ENCODE measurements at regions not wholly inside any gene's neighbourhood (a gene's known extent, or its start where the extent isn't known, plus 50 kb on each side); places are given as distances from the start of the nearest gene placed in this dataset.

GRCh38 chr9:111163716-111164389 lies 125.6 kb upstream of the LPAR1 start:
- intact Hi-C loops (cut with DNase I), result no loop called here
- H3K4me3 ChIP-seq, result no peak overlapping the region
- 40% methylated on average over 5 of the region's 5 CpGs for WGBS (ENCODE audit: insufficient coverage, low coverage, low lambda C conversion rate, missing lambda C conversion rate)
- TF ChIP-seq POLR2A (IDR thresholded peaks at IDR 0.05) (no peak), CTCF (IDR thresholded peaks at IDR 0.05) (no peak)
- DNase-seq, result no peak
- peak in 2 of 4 donors; percentile 41 to 56 for ATAC-seq
- H3K4me1 ChIP-seq, result no peaks in the 10 kb centered on the region
- no peaks in the 10 kb centered on the region for H3K9me3 ChIP-seq
- H3K27ac ChIP-seq, result no peak overlapping the region
- no peaks in the 10 kb centered on the region for H3K36me3 ChIP-seq
- no peaks in the 10 kb centered on the region for H3K27me3 ChIP-seq

GRCh38 chr9:111162026-111162425 lies 123.8 kb upstream of the LPAR1 start:
- no peak for ATAC-seq
- Histone ChIP-seq H3K27me3 (no peaks in the 10 kb centered on the region), H3K4me1 (no peaks in the 10 kb centered on the region), H3K9me3 (no peaks in the 10 kb centered on the region), H3K27ac (no peak overlapping the region), H3K4me3 (no peak overlapping the region), H3K36me3 (no peaks in the 10 kb centered on the region)
- 67% methylated on average over 3 of the region's 3 CpGs for WGBS (ENCODE audit: insufficient coverage, low coverage, low lambda C conversion rate, missing lambda C conversion rate)
- TF ChIP-seq POLR2A (IDR thresholded peaks at IDR 0.05), result no peak
- no peak for TF ChIP-seq CTCF (IDR thresholded peaks at IDR 0.05)
- intact Hi-C loops (cut with DNase I), result no loop called here
- no peak for DNase-seq

- no peak for ATAC-seq
- DNase-seq, result no peak
- H3K4me1 ChIP-seq, result no peaks in the 10 kb centered on the region
- H3K27me3 ChIP-seq, result no peaks in the 10 kb centered on the region
- intact Hi-C loops (cut with DNase I), result no loop called here
- TF ChIP-seq CTCF (IDR thresholded peaks at IDR 0.05) (no peak), POLR2A (IDR thresholded peaks at IDR 0.05) (no peak)
- no peak overlapping the region for H3K4me3 ChIP-seq
- no peaks in the 10 kb centered on the region for H3K36me3 ChIP-seq
- H3K27ac ChIP-seq, result no peak overlapping the region
- no peaks in the 10 kb centered on the region for H3K9me3 ChIP-seq
- 27% methylated on average over 2 of the region's 3 CpGs for WGBS (ENCODE audit: insufficient coverage, low coverage, low lambda C conversion rate, missing lambda C conversion rate)
Measured at GRCh38 chr9:111161015-111161415, 122.7 kb upstream of the LPAR1 start.

GRCh38 chr9:111158999-111159398 lies 120.7 kb upstream of the LPAR1 start:
- no peaks in the 10 kb centered on the region for H3K9me3 ChIP-seq
- no peak overlapping the region for H3K27ac ChIP-seq
- TF ChIP-seq CTCF (IDR thresholded peaks at IDR 0.05) (no peak), POLR2A (IDR thresholded peaks at IDR 0.05) (no peak)
- no peaks in the 10 kb centered on the region for H3K36me3 ChIP-seq
- H3K4me3 ChIP-seq, result no peak overlapping the region
- intact Hi-C loops (cut with DNase I), result no loop called here
- no peak for ATAC-seq
- H3K27me3 ChIP-seq, result no peaks in the 10 kb centered on the region
- WGBS (ENCODE audit: insufficient coverage, low coverage, low lambda C conversion rate, missing lambda C conversion rate), result 76% methylated on average over 2 of the region's 2 CpGs
- no peak for DNase-seq
- H3K4me1 ChIP-seq, result no peaks in the 10 kb centered on the region

- DNase-seq (no peak), ATAC-seq (no peak)
- Histone ChIP-seq H3K4me3 (no peak overlapping the region), H3K27me3 (no peaks in the 10 kb centered on the region), H3K4me1 (no peaks in the 10 kb centered on the region), H3K9me3 (no peaks in the 10 kb centered on the region), H3K27ac (no peak overlapping the region), H3K36me3 (no peaks in the 10 kb centered on the region)
- intact Hi-C loops (cut with DNase I), result no loop called here
- TF ChIP-seq CTCF (IDR thresholded peaks at IDR 0.05), result no peak
- no peak for TF ChIP-seq POLR2A (IDR thresholded peaks at IDR 0.05)
- WGBS (ENCODE audit: insufficient coverage, low coverage, low lambda C conversion rate, missing lambda C conversion rate), result 38% methylated on average over 1 of the region's 1 CpG
Measured at GRCh38 chr9:111158363-111158762, 120.1 kb upstream of the LPAR1 start.
